SK-N-SH (cell line): ENCODE measurements at regions not wholly inside any gene's neighbourhood (a gene's known extent, or its start where the extent isn't known, plus 50 kb on each side); places are given as distances from the start of the nearest gene placed in this dataset.

Source experiments
- CTCF ChIA-PET: fragments of 300-600, 350-600 bp; formaldehyde crosslinking; extraction: SDS; loops from one replicate; lab custom pipeline; 2021; lab: Yijun Ruan, JAX
- POLR2A ChIA-PET: fragments of 350-600 bp; sonication (Branson Sonifier 250); formaldehyde crosslinking; extraction: SDS; loops from one replicate; lab custom pipeline; 2020; ENCODE audit warnings: antibody characterized with exemption, inconsistent platforms; lab: Yijun Ruan, JAX
- DNase-seq: peaks from one replicate; pipeline ENCODE4 v3.0.0; 2012
- H2AFZ ChIP-seq: fragments of 200-600 bp; sonication (generic); 2 replicates; pipeline ENCODE4 v1.8.1; 2016; ENCODE audit warnings: antibody characterized with exemption, mild to moderate bottlenecking, low read depth
- H3F3A ChIP-seq: fragments of 200-600 bp; sonication (generic); replicated peaks from 2 replicates; pipeline ENCODE3; 2016; ENCODE audit warnings: antibody characterized with exemption, mild to moderate bottlenecking; ENCODE audit not compliant: insufficient read depth
- H3K27ac ChIP-seq, 2 experiments: fragments of 200-500 bp in 1 of 2; fragments of 200-600 bp in 1 of 2; sonication (Bioruptor generic) in 1 of 2; sonication (generic), shearing (Covaris generic) in 1 of 2; 2 replicates each; pipeline versions ENCODE4 v1.5.1 to v1.6.1; 2014 to 2016; ENCODE audit warnings: low read depth in 2 of 2, inconsistent platforms in 1 of 2, low read length in 1 of 2, mild to moderate bottlenecking in 1 of 2, mixed read lengths in 1 of 2
- H3K27me3 ChIP-seq: fragments of 200-600 bp; sonication (generic), shearing (Covaris generic); 2 replicates; pipeline ENCODE4 v1.6.1; 2016; ENCODE audit warnings: mixed run types; ENCODE audit not compliant: insufficient read depth
- H3K36me3 ChIP-seq, 2 experiments: fragments of 200-500 bp in 1 of 2; fragments of 200-600 bp in 1 of 2; sonication (Bioruptor generic) in 1 of 2; sonication (generic) in 1 of 2; replicated peaks in 1 of 2; 2 replicates each; pipeline versions ENCODE3 to v1.5.1; 2014 to 2016; ENCODE audit warnings: low read length in 1 of 2, mild to moderate bottlenecking in 1 of 2; ENCODE audit not compliant: insufficient read depth in 2 of 2, control insufficient read depth in 1 of 2
- H3K4me1 ChIP-seq, 2 experiments: fragments of 200-500 bp in 1 of 2; fragments of 200-600 bp in 1 of 2; sonication (Bioruptor generic) in 1 of 2; sonication (generic), shearing (Covaris generic) in 1 of 2; 2 replicates each; pipeline versions ENCODE4 v1.5.1 to v1.6.1; 2014 to 2016; ENCODE audit warnings: low read depth in 1 of 2, low read length in 1 of 2, mixed run types in 1 of 2; ENCODE audit not compliant: insufficient read depth in 2 of 2, control insufficient read depth in 1 of 2
- H3K4me2 ChIP-seq: fragments of 200-600 bp; sonication (generic), shearing (Covaris generic); 2 replicates; pipeline ENCODE4 v1.6.1; 2017; ENCODE audit warnings: mixed run types
- H3K4me3 ChIP-seq, 2 experiments: fragments of 200-500 bp in 1 of 2; fragments of 200-600 bp in 1 of 2; sonication (Bioruptor generic) in 1 of 2; sonication (generic), shearing (Covaris generic) in 1 of 2; 2 replicates each; pipeline versions ENCODE4 v1.5.1 to v1.8.1; 2014 to 2016; ENCODE audit warnings: low read depth in 2 of 2, inconsistent platforms in 1 of 2, low read length in 1 of 2, mild to moderate bottlenecking in 1 of 2, mixed read lengths in 1 of 2, moderate library complexity in 1 of 2
- H3K79me2 ChIP-seq: fragments of 200-600 bp; sonication (generic); 2 replicates; pipeline ENCODE4 v1.8.1; 2017; ENCODE audit warnings: mild to moderate bottlenecking; ENCODE audit not compliant: insufficient read depth
- H3K9ac ChIP-seq: fragments of 200-600 bp; sonication (generic); 2 replicates; pipeline ENCODE4 v1.6.1; 2017; ENCODE audit warnings: mixed run types
- H3K9me2 ChIP-seq: fragments of 200-600 bp; sonication (generic); 2 replicates; pipeline ENCODE4 v1.6.1; 2017; ENCODE audit warnings: mixed run types
- H3K9me3 ChIP-seq: fragments of 200-600 bp; sonication (generic); 2 replicates; pipeline ENCODE4 v1.6.1; 2017; ENCODE audit warnings: mixed run types, mild to moderate bottlenecking, moderate library complexity
- H4K20me1 ChIP-seq: fragments of 200-600 bp; sonication (generic); 2 replicates; pipeline ENCODE4 v1.6.1; 2017; ENCODE audit warnings: mild to moderate bottlenecking, mixed run types; ENCODE audit not compliant: insufficient read depth
- CHD2 ChIP-seq: fragments of 150-350 bp; IDR thresholded peaks from 2 replicates; pipeline ENCODE4 v1.6.1; 2018; ENCODE audit warnings: low read length; ENCODE audit not compliant: partially characterized antibody
- EP300 ChIP-seq, 2 experiments: IDR thresholded peaks; 2 replicates each; pipeline versions ENCODE4 v1.4.0 to v1.6.1; 2012; ENCODE audit warnings: borderline replicate concordance in 1 of 2, low read depth in 1 of 2, low read length in 1 of 2
- EZH2phosphoT487 ChIP-seq: fragments of 200-600 bp; sonication (generic); IDR thresholded peaks from 2 replicates; pipeline ENCODE4 v1.6.1; 2017; ENCODE audit warnings: low read depth, mixed run types, mild to moderate bottlenecking, antibody characterized with exemption, moderate library complexity, borderline replicate concordance
- FOXJ3 ChIP-seq: sonication (generic); formaldehyde crosslinking; IDR thresholded peaks from 2 replicates; pipeline ENCODE4 v1.5.1; 2020; ENCODE audit warnings: mild to moderate bottlenecking, missing genetic modification reagents
- GABPA ChIP-seq: IDR thresholded peaks from 2 replicates; pipeline ENCODE4 v1.4.0; 2012; ENCODE audit warnings: low read depth, mild to moderate bottlenecking
- NFIC ChIP-seq: IDR thresholded peaks from 2 replicates; pipeline ENCODE4 v1.4.0; 2012; ENCODE audit warnings: borderline replicate concordance
- NRF1 ChIP-seq: IDR thresholded peaks from 2 replicates; pipeline ENCODE4 v1.6.1; 2012; ENCODE audit warnings: low read depth, mild to moderate bottlenecking, low read length
- TAF1 ChIP-seq: IDR thresholded peaks from 2 replicates; pipeline ENCODE4 v1.6.1; 2012; ENCODE audit warnings: low read depth, mild to moderate bottlenecking, low read length, moderate library complexity, borderline replicate concordance
- TCF12 ChIP-seq: IDR thresholded peaks from 2 replicates; pipeline ENCODE4 v1.4.0; 2012
- YY1 ChIP-seq: IDR thresholded peaks from 2 replicates; pipeline ENCODE4 v1.4.0; 2012; ENCODE audit warnings: low read depth, mild to moderate bottlenecking
- WGBS: methylation state at CpG from one replicate; pipeline ENCODE4 v1.1.6; 2017; ENCODE audit warnings: low lambda C conversion rate; 5-methylcytosine and 5-hydroxymethylcytosine counted together
- TF ChIP-seq, protein P1 (sequence below): fragments of 200-600 bp; sonication (generic); IDR thresholded peaks from 2 replicates; pipeline ENCODE4 v1.6.1; 2017; ENCODE audit warnings: antibody characterized with exemption, mild to moderate bottlenecking, moderate library complexity
- TF ChIP-seq, protein P2 (sequence below): IDR thresholded peaks from 2 replicates; pipeline ENCODE4 v1.4.0; 2012; ENCODE audit warnings: low read depth

DNA sequence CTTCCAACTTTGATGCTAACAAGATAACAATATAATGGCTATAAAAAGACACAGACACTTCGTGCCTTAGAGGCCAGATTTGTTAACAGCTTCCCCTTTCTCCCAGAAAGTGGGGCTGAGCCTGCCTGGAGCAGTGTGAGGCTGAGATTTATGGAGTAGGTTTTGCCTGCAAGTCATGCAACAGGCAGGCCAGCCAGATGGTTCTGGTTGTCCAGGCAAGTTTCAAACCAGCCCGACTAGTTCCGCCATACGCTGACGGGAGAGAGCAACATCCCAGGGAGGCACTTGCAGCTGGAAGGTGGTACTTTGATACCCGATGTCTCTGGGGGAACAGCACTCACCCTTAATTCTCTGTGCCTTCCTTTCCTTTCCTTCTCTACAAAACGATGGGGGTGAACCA, 81.3 kb upstream of the NAA20 start:
- peaks cover 17% of the 10 kb centered on the region for H3F3A ChIP-seq
- H3K9me2 ChIP-seq: no peaks in the 10 kb centered on the region
- H4K20me1 ChIP-seq: no peaks in the 10 kb centered on the region
- no peak overlapping the region for H3K4me3 ChIP-seq
- TF ChIP-seq NFIC (no peak), EP300 (IDR thresholded peaks at IDR 0.05; ENCODE audit: borderline replicate concordance in 1 of 2, low read depth in 1 of 2, low read length in 1 of 2) (no peak), EZH2phosphoT487 (no peak)
- TF ChIP-seq, protein P1, sequence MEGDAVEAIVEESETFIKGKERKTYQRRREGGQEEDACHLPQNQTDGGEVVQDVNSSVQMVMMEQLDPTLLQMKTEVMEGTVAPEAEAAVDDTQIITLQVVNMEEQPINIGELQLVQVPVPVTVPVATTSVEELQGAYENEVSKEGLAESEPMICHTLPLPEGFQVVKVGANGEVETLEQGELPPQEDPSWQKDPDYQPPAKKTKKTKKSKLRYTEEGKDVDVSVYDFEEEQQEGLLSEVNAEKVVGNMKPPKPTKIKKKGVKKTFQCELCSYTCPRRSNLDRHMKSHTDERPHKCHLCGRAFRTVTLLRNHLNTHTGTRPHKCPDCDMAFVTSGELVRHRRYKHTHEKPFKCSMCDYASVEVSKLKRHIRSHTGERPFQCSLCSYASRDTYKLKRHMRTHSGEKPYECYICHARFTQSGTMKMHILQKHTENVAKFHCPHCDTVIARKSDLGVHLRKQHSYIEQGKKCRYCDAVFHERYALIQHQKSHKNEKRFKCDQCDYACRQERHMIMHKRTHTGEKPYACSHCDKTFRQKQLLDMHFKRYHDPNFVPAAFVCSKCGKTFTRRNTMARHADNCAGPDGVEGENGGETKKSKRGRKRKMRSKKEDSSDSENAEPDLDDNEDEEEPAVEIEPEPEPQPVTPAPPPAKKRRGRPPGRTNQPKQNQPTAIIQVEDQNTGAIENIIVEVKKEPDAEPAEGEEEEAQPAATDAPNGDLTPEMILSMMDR: no peak
- H3K9me3 ChIP-seq: no peaks in the 10 kb centered on the region
- no peak for DNase-seq
- WGBS: 88% methylated on average over 6 of the region's 7 CpGs
- CTCF ChIA-PET: interaction anchor here (1.0 kb wide), 1 partner anchor 149 kb away, joined by 3 read pairs; no protein-coding TSS in a partner anchor
- POLR2A ChIA-PET: no interaction called here
- H3K9ac ChIP-seq: no peak overlapping the region
- H3K79me2 ChIP-seq: no peaks in the 10 kb centered on the region; the same call in 1 of the 2 replicates
- peaks cover 5 to 10% of the 10 kb centered on the region in 2 experiments; a peak in 2 of 4 replicates for H3K4me1 ChIP-seq
- H3K27me3 ChIP-seq: no peaks in the 10 kb centered on the region
- H3K36me3 ChIP-seq: no peaks in the 10 kb centered on the region
- H3K4me2 ChIP-seq: no peak overlapping the region
- no peak overlapping the region for H3K27ac ChIP-seq
- H2AFZ ChIP-seq: no peak overlapping the region

DNA sequence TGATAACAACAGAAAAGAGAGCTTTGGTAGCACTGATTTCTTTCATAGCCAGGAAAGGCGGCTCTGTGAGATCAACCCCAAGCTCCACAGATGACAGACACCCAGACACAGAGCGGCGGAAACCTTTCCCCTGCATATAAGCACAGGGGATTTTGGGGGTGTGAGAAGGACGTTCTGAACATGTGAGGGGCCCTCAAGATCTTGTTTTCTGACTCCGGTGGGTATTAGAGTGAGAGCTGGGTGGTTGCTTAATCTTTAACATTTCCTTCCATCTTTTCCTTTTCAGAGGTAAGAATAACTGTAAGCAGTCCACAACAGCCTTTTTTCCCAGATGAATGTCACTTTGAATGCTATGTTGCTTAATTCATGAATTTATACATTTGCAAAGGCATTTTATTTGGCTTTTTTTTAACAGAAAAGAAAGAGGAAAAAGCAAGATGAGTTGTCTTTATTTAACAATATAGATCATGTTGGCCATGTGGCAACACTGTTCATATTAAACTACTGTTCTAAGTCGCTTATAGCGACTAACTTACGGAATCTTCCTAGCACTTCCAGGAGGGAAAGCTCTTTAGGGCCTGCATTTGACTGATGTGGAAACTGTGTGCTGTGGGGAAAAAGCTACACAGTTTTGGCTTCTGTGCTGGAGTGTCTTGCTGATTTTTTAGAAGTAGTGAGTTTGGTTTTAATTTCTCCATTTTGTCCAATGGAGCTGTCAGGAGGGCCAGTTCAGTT, 80.5 kb upstream of the NAA20 start:
- no peaks in the 10 kb centered on the region for H4K20me1 ChIP-seq
- no peak for DNase-seq
- POLR2A ChIA-PET: no interaction called here
- H3K9me3 ChIP-seq: no peaks in the 10 kb centered on the region
- no peaks in the 10 kb centered on the region for H3K27me3 ChIP-seq
- no peaks in the 10 kb centered on the region for H3K9me2 ChIP-seq
- 91% methylated on average over 8 of the region's 8 CpGs for WGBS
- CTCF ChIA-PET: interaction anchor here (1.2 kb wide), 1 partner anchor 32 kb away, joined by 3 read pairs; no protein-coding TSS in a partner anchor
- no peak overlapping the region for H3K4me2 ChIP-seq
- H3K4me1 ChIP-seq: peaks cover 5 to 9% of the 10 kb centered on the region in 2 experiments; a peak in 2 of 4 replicates
- H2AFZ ChIP-seq: no peak overlapping the region
- H3K9ac ChIP-seq: no peak overlapping the region
- H3F3A ChIP-seq: peaks cover 13% of the 10 kb centered on the region
- H3K27ac ChIP-seq: no peak overlapping the region
- TF ChIP-seq FOXJ3 (CRISPR knock-in tag): no peak
- TF ChIP-seq EP300 (IDR thresholded peaks at IDR 0.05; ENCODE audit: borderline replicate concordance in 1 of 2, low read depth in 1 of 2, low read length in 1 of 2): no peak
- no peak for TF ChIP-seq YY1
- TF ChIP-seq CHD2: no peak
- TF ChIP-seq, protein P2, sequence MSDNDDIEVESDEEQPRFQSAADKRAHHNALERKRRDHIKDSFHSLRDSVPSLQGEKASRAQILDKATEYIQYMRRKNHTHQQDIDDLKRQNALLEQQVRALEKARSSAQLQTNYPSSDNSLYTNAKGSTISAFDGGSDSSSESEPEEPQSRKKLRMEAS: no peak
- TF ChIP-seq NRF1: no peak
- TF ChIP-seq GABPA: no peak
- no peak for TF ChIP-seq TAF1
- no peak for TF ChIP-seq TCF12
- no peaks in the 10 kb centered on the region for H3K36me3 ChIP-seq
- H3K79me2 ChIP-seq: no peaks in the 10 kb centered on the region; the same call in 1 of the 2 replicates
- H3K4me3 ChIP-seq: no peak overlapping the region
